HEK293T (cell line): ENCODE measurements at regions not wholly inside any gene's neighbourhood (a gene's known extent, or its start where the extent isn't known, plus 50 kb on each side); places are given as distances from the start of the nearest gene placed in this dataset.

Source experiments
- CTCF ChIA-PET: fragments of 350-600 bp; formaldehyde crosslinking; extraction: SDS; loops from one replicate; lab custom pipeline; 2021; ENCODE audit warnings: antibody characterized with exemption, inconsistent platforms; lab: Yijun Ruan, JAX
- POLR2A ChIA-PET: fragments of 350-600 bp; formaldehyde crosslinking; extraction: SDS; loops from one replicate; lab custom pipeline; 2020; ENCODE audit warnings: antibody characterized with exemption, inconsistent platforms; lab: Yijun Ruan, JAX
- DNase-seq: peaks from one replicate; pipeline ENCODE4 v3.0.0; 2012; ENCODE audit warnings: mixed read lengths; ENCODE audit errors: extremely low spot score
- ARNT ChIP-seq: fragments of 450-650 bp; IDR thresholded peaks from 2 replicates; pipeline ENCODE4 v1.6.1; 2017; ENCODE audit warnings: mild to moderate bottlenecking
- BHLHE40 ChIP-seq: fragments of 450-650 bp; IDR thresholded peaks from 2 replicates; pipeline ENCODE4 v1.6.1; 2016; ENCODE audit warnings: mild to moderate bottlenecking, moderate library complexity, borderline replicate concordance
- CTBP1 ChIP-seq: fragments of 450-650 bp; IDR thresholded peaks from 2 replicates; pipeline ENCODE4 v1.6.1; 2016; ENCODE audit warnings: borderline replicate concordance
- ELF4 ChIP-seq: fragments of 450-650 bp; IDR thresholded peaks from 2 replicates; pipeline ENCODE4 v1.6.1; 2017; ENCODE audit warnings: antibody characterized with exemption
- FOXA1 ChIP-seq: fragments of 450-650 bp; IDR thresholded peaks from 2 replicates; pipeline ENCODE4 v1.6.1; 2016; ENCODE audit warnings: mild to moderate bottlenecking
- FOXK2 ChIP-seq: fragments of 450-650 bp; IDR thresholded peaks from 2 replicates; pipeline ENCODE4 v1.6.1; 2016; ENCODE audit warnings: mild to moderate bottlenecking
- FOXM1 ChIP-seq: fragments of 450-650 bp; IDR thresholded peaks from 2 replicates; pipeline ENCODE4 v1.6.1; 2017; ENCODE audit warnings: mild to moderate bottlenecking, borderline replicate concordance
- HDGF ChIP-seq: fragments of 450-650 bp; IDR thresholded peaks from 2 replicates; pipeline ENCODE4 v1.6.1; 2017; ENCODE audit warnings: antibody characterized with exemption, borderline replicate concordance
- L3MBTL2 ChIP-seq: fragments of 450-650 bp; conservative IDR thresholded peaks from 2 replicates; pipeline ENCODE4 v1.6.1; 2016; ENCODE audit warnings: mild to moderate bottlenecking
- LEF1 ChIP-seq: fragments of 450-650 bp; IDR thresholded peaks from 2 replicates; pipeline ENCODE4 v1.6.1; 2017; ENCODE audit warnings: mild to moderate bottlenecking, borderline replicate concordance
- NFRKB ChIP-seq: fragments of 450-650 bp; IDR thresholded peaks from 2 replicates; pipeline ENCODE4 v1.6.1; 2016; ENCODE audit warnings: mild to moderate bottlenecking, moderate library complexity
- SP1 ChIP-seq: fragments of 450-650 bp; IDR thresholded peaks from 2 replicates; pipeline ENCODE4 v1.6.1; 2017
- SUZ12 ChIP-seq: fragments of 450-650 bp; IDR thresholded peaks from 2 replicates; pipeline ENCODE4 v1.6.1; 2016; ENCODE audit warnings: mild to moderate bottlenecking
- TARDBP ChIP-seq: fragments of 450-650 bp; IDR thresholded peaks from 2 replicates; pipeline ENCODE4 v1.6.1; 2016
- ZNF384 ChIP-seq: fragments of 450-650 bp; IDR thresholded peaks from 2 replicates; pipeline ENCODE4 v1.6.1; 2016
- TF ChIP-seq, protein P1 (sequence below): fragments of 450-650 bp; IDR thresholded peaks from 2 replicates; pipeline ENCODE4 v1.6.1; 2016

DNA sequence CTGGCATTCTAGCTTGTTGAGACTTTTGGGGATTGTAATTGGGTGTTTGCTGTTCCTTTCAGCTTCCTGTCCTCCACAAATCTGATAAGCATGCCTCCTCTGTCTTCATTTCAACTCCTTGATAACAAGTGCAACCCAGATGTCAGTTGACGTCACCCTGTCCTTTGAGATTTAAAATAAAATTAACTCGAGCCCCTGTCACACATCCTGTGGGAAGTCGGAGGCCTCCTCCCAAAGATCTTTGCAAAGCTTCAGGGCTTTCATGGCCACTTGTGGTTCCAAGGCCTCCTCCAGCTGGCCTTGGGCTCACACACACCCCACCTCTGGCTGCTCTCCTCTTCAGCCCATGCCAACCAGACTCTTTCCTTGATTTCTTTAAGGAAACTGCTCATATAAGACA, 69.9 kb upstream of the ITGA6 start:
- POLR2A ChIA-PET: no interaction called here
- CTCF ChIA-PET: no interaction called here
- no peak for DNase-seq
- TF ChIP-seq FOXM1 (no peak), HDGF (no peak), SP1 (no peak), ZNF384 (no peak), FOXA1 (no peak), TARDBP (no peak), SUZ12 (no peak), LEF1 (no peak), BHLHE40 (no peak), NFRKB (no peak), ELF4 (no peak)
- TF ChIP-seq, protein P1, sequence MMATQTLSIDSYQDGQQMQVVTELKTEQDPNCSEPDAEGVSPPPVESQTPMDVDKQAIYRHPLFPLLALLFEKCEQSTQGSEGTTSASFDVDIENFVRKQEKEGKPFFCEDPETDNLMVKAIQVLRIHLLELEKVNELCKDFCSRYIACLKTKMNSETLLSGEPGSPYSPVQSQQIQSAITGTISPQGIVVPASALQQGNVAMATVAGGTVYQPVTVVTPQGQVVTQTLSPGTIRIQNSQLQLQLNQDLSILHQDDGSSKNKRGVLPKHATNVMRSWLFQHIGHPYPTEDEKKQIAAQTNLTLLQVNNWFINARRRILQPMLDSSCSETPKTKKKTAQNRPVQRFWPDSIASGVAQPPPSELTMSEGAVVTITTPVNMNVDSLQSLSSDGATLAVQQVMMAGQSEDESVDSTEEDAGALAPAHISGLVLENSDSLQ: no peak

DNA sequence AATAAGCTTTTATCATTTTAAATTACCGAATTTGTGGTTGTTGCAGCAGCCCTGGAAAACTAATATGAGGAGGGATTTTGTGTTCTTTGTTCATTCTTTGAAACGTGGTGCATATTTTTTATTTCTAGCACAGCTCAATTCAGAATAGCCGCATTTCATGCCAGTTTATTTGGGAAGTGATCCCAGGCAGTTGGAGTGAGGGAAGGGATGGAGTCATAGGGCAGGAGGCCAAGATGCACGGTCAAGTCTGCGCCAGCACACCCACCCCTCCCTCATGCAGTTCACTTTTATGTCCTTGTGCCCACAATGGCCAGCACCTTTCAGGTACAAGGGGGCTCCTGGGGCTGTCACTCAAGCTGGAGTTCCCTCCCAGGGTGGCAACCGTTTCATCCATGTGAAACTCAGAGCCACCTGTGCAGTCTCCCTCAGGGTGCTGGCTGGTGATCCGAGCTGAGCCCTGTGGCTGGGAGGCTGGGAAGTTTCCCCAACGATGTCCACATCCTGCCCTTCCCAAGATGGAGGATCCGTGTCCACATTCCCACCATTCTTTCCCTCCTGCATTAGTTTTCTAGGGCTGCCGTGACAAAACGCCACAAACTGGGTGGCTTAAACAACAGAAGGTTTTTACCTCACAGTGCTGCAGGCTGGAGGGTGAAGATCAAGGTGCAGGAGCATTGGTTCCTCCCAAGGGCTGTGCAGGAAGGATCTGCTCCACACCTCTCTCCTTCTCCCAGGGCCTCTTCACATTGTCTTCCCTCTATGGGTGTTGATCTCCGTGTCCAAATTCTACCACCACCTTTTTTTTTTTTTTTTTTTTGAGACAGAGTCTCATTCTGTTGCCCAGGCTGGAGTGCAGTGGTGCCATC, 68.5 kb upstream of the ITGA6 start:
- TF ChIP-seq NFRKB: no peak
- TF ChIP-seq, protein P1: 0 out of 2 replicates have a peak, but pooled peaks have one; percentile 4
- CTCF ChIA-PET: no interaction called here
- POLR2A ChIA-PET: no interaction called here
- no peak for DNase-seq

DNA sequence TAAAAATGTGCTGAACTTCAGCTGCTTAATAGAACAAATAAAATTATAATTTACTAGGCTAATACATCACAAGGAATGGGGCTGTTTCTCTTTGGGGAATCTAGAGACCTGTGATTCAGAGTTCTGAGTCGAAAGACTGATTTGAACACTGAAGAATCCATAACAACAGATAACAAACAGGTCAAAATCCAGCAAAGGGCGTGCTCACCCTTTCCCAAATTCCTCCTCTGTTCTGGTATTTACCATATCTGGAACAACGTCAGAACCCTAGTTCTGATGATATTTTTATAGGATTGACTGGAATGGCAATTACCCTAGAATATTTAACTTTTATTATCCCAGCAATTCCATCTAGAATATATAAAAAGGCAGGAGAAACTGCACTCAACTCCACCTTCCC, 66.0 kb upstream of the ITGA6 start:
- no peak for DNase-seq
- TF ChIP-seq FOXK2 (no peak), TARDBP (no peak), ELF4 (no peak)
- ChIA-PET CTCF (no interaction called here), POLR2A (no interaction called here)

DNA sequence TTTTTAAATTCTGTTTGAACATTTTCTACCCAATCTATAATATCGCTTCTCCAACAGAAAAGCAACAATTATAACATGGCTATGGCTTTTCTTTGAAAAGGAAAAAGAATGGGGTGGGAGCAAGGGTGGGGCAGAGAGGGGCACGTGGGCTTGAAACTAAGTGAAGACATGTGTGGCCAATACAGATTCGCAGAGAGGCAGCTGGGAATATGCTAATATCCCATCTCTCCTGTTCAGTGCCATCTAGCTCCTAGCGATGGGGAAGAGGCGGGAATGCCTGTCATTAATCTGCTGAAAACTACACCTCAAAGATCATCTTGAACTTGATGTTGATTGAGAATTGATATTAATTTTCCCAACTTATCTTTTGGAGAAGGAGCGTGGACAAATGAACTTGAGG, 65.5 kb upstream of the ITGA6 start:
- POLR2A ChIA-PET: no interaction called here
- DNase-seq: no peak
- TF ChIP-seq SP1: no peak
- TF ChIP-seq HDGF: no peak
- TF ChIP-seq SUZ12: no peak
- TF ChIP-seq LEF1: no peak
- TF ChIP-seq TARDBP: no peak
- no peak for TF ChIP-seq FOXK2
- CTCF ChIA-PET: no interaction called here

DNA sequence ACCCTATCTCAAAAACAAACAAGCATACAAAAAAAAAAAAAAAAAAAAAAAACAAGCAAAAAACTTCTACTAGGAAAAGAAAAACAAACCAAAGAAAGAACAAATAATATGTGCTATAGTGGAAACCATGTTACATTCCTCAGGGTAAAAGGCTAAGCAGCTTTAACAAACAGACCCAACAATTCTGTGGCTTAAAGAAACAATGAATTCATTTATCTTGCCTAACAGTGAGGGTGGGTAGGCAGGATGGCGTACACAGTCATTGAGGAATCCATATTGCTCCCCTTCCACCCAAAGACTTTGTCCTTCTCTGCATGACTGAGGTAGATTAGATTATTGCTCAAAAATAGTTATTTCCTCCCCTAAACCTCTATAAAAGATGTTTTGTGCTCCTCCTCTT, 63.1 kb upstream of the ITGA6 start:
- TF ChIP-seq FOXA1 (no peak), FOXK2 (no peak), BHLHE40 (no peak), HDGF (no peak), FOXM1 (no peak), L3MBTL2 (no peak), ZNF384 (no peak), ELF4 (no peak), TARDBP (no peak), SUZ12 (no peak)
- TF ChIP-seq, protein P1: no peak
- ChIA-PET POLR2A (no interaction called here), CTCF (interaction anchor here (2.2 kb wide), 1 partner anchor 98 kb away, joined by 5 read pairs; no protein-coding TSS in a partner anchor)
- DNase-seq: no peak

DNA sequence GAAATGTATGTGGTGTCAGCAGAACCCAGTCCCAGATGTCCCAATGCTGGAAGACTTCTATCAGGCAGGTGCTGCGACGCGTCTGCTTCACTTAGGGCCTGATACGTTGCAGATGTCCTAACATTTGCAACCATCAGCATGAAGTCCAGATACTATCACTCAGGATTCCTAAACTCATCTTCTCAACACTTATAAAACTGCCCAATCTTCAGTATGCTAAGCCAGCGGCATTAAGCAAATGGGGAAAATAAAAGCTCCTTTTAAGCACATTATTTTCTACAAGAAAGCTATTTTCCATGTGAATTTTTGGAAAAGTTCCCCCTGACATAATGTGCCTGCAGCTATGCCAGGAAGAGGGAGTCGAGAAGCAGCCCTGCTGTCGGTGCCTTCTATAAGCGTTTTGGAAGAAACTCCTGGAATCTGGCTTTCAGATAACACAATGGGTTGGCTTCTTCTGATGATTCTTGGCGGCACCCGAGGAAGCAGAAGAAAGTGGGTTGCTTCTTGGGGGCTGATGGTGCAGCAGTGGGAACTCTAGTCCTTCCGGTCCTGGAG, 60.7 kb upstream of the ITGA6 start:
- no peak for DNase-seq
- POLR2A ChIA-PET: no interaction called here
- no peak for TF ChIP-seq CTBP1
- no peak for TF ChIP-seq ZNF384
- no peak for TF ChIP-seq NFRKB
- TF ChIP-seq LEF1: no peak
- TF ChIP-seq TARDBP: no peak
- no peak for TF ChIP-seq L3MBTL2
- no peak for TF ChIP-seq BHLHE40
- no peak for TF ChIP-seq ARNT
- TF ChIP-seq HDGF: no peak
- no peak for TF ChIP-seq SUZ12
- no peak for TF ChIP-seq FOXK2
- no peak for TF ChIP-seq SP1
- TF ChIP-seq FOXM1: no peak
- TF ChIP-seq, protein P1: no peak
- no peak for TF ChIP-seq FOXA1
- CTCF ChIA-PET: no interaction called here
